Stimulated activated CD8-positive, alpha-beta memory T cell treated with anti-CD3 and anti-CD28 coated beads, Interleukin-15, amount 100 ng/mL, for 24 hours (primary cell): ENCODE measurements at regions not wholly inside any gene's neighbourhood (a gene's known extent, or its start where the extent isn't known, plus 50 kb on each side); places are given as distances from the start of the nearest gene placed in this dataset.

Experiments used
- DNase-seq: peaks from one replicate; pipeline ENCODE4 v3.0.0-alpha.2; 2020; ENCODE audit warnings: low read depth

- no peak for DNase-seq
Observed at GRCh38 chr22:48051796-48052620, 1289.6 kb downstream of the TBC1D22A start.

GRCh38 chr22:48050836-48051235, 1288.4 kb downstream of the TBC1D22A start:
- no peak for DNase-seq

DNA sequence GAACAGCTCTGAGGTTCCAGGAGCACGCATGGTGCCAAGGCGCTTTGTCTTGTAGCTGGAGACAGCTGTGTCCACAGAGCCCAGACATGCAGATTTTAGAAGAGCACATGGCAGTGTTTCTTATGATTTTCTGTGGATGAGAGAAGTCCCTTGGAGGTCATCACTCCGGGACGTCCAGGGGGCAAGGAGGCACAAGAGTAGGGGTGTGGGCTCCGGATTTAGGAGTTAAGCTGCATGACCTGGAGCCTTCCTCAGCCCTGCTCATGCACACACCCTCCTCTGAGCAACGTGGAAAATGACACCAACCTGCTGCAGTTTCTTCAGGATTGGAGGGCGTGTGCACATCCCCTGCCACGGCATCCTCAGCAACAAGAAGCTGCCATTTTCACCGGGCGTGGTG, 1286.7 kb downstream of the TBC1D22A start:
- DNase-seq, result no peak

- DNase-seq, result no peak
Observed at GRCh38 chr22:48047722-48048500, 1285.5 kb downstream of the TBC1D22A start.

GRCh38 chr22:48045369-48045768, 1282.9 kb downstream of the TBC1D22A start:
- DNase-seq, result no peak

- no peak for DNase-seq
Observed at GRCh38 chr22:48044487-48045060, 1282.1 kb downstream of the TBC1D22A start.

- no peak for DNase-seq
Observed at GRCh38 chr22:48043581-48043980, 1281.1 kb downstream of the TBC1D22A start.

GRCh38 chr22:48042621-48043395, 1280.4 kb downstream of the TBC1D22A start:
- no peak for DNase-seq

DNA sequence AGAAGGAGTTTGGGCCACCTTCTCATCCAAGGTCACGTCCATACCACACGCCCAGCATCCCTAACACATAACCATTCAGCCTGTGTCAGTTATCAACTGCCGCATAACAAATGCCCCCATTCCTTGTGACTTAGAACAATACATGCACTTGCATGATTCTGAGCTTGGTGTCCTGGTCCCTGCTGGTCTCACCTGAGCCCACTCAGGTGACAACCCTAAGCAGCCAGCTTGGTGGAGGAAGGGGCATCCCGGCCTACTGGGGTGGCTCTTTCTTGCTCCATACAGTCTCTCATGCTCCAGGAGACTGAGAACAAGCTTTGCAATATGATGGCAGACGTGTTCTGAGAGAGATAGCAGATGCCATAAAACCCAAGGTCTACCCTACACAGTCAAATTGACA, 1276.9 kb downstream of the TBC1D22A start:
- no peak for DNase-seq

GRCh38 chr22:48037618-48038017, 1275.2 kb downstream of the TBC1D22A start:
- no peak for DNase-seq

DNA sequence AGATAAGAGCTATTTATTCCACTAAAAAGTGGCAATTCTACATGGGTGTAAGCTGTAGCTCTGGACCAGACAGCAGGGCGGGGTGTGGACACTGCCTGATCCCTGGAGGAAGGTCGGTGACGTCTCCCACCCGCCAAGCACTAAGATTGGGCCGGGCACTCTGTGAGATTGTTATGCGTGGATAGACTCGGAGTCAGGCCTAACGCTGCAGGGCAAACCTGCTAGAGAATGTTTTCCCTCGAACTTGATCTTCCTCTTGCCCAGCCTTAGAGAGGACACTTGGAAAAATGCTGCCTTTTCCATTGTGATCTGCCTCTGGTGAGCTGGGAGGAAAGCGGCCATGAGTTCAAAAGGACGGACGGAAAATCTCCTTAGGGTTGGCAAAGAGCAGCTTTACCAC, 1273.4 kb downstream of the TBC1D22A start:
- no peak for DNase-seq

- DNase-seq, result no peak
Observed at GRCh38 chr22:48031589-48031988, 1269.1 kb downstream of the TBC1D22A start.

- DNase-seq, result no peak
Observed at GRCh38 chr22:48025096-48025495, 1262.6 kb downstream of the TBC1D22A start.

- no peak for DNase-seq
Observed at GRCh38 chr22:48021991-48022401, 1259.5 kb downstream of the TBC1D22A start.

GRCh38 chr22:48018346-48018745, 1255.9 kb downstream of the TBC1D22A start:
- no peak for DNase-seq

GRCh38 chr22:48015701-48016100, 1253.3 kb downstream of the TBC1D22A start:
- no peak for DNase-seq

- no peak for DNase-seq
Observed at GRCh38 chr22:48004936-48005335, 1242.5 kb downstream of the TBC1D22A start.

DNA sequence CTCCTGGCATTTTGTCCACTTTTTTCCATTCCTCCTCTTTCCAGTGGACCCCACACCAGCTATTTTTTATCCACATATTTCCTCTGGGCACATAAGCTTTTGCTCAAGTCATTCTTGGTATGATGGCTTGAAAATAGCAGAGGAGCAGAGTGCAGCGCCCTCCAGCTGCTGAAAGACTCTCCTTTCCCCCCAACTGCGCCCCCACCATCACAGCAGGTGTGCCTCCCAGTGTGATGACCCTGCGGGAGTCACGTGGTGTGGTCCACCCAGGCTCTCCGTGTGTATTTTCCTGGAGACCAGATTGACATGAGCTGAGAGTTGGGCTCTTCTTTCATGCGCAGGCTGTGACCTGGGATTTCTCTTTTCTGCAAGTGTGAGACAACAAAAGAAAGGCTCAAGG, 1241.6 kb downstream of the TBC1D22A start:
- no peak for DNase-seq

DNA sequence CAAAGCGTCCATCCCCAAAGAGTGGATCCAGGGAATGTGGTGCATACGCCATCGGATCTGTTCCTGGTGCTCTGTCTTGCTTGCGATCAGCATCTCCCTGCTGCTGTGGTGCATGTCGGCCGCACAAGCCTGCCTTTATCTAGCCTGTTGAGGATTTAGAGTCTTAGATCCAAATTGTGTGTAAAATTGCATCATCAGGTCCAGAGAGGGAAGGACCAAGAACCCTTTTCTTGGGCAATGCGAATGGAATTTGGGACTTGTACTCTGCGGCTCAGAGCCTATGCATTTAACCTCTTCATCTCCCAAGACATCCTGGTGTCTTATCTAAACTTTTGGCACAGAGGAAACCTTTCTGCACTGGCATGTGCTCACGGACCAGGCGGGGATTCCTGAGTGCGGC, 1238.7 kb downstream of the TBC1D22A start:
- DNase-seq, result no peak

GRCh38 chr22:47997612-47998011, 1235.2 kb downstream of the TBC1D22A start:
- DNase-seq, result no peak

GRCh38 chr22:47997052-47997590, 1234.7 kb downstream of the TBC1D22A start:
- no peak for DNase-seq

DNA sequence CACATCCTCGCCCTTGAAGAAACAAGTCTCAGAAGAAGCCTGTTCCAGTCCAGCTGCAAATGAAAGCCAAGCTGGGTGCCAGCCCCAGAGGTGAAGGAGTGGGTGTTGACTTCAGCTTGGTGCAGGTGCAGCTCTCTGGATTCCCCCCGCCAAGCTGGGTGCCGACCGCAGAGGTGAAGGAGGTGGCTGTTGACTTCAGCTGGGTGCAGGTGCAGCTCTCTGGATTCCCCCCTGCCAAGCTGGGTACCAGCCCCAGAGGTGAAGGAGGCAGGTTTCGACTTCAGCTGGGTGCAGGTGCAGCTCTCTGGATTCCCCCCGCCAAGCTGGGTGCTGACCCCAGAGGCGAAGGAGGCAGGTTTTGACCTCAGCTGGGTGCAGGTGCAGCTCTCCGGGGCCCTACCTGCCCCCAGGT, 1234.0 kb downstream of the TBC1D22A start:
- no peak for DNase-seq
